ENCODE measurements at regions not wholly inside any gene's neighbourhood (a gene's known extent, or its start where the extent isn't known, plus 50 kb on each side); places are given as distances from the start of the nearest gene placed in this dataset.

DNA sequence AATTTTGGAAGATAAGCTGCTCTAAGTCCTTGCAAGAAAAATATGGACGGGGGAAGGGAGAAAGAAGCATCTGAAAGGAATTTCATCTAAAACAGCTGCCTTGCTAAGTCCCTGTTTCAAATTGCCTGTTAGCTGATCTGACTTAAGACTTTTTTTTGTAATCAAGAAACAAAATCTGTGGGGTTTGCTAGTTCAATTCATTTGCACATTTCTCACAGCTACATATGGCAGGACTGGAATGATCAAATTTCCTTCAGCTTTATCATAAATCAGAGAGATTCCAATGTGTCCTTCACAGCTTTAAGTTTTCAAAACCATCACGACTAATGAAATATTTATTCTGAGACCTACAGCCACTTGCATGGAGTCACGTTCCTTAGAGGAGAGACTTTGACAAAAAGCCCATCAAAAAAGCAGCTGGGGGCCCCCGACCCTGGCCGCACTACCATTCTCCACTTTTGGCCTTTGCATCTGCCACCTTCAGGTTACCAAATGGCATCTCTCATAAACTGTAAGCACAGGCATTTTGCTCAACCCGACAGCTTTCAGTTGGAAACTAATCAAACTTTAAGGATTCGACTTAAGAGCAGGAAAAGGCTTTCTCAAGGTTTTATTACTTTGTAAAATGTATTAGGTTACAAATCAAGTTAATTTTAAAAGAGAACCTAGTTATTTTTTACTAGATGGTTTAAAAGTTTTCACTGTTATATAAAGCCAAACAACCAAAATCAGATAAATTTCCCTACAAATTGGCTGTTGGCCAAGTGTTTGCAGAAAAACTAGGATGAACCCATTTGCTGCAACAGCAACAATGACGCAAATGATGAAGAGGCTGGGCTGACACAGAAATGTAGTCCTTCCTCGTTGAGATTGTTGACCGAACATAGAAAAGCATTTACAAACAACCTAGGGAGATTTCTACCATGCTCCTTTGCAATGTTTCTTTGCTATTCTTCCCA is 100.4 kb upstream of the RND3 start:
- Histone ChIP-seq H3K9me3 (no peaks in the 10 kb centered on the region), H3K27me3 (no peaks in the 10 kb centered on the region), H3K4me1 (no peaks in the 10 kb centered on the region), H3K4me3 (no peak overlapping the region), H3K36me3 (no peaks in the 10 kb centered on the region), H3K27ac (no peak overlapping the region)
- no peak for TF ChIP-seq CTCF (IDR thresholded peaks at IDR 0.05)
- no peak for FAIRE-seq
- no peak for DNase-seq
- 43 to 53% methylated on average over 10 of the region's 10 CpGs for WGBS, 2 donors
- intact Hi-C loops (cut with DNase I) = no loop called here
- no peak for ATAC-seq

DNA sequence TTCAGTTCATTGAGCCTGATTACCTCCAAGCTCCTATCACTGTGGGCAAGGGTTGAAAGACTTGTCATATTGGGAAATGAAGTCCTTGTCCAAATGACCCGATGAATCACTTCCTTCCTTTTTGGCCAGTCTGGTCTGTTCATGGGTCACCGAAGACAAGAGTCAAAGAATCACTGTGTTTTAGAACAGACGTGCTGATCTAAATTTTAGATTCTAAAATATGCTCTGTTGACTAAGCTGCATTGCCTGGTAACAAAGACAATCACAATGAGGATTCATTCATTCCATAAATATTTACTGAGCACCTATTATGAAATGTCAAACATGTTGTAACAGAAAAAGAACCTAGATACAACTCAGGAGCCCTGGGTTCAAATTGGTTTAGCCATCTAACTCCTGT is 99.4 kb upstream of the RND3 start:
- H3K4me3 ChIP-seq = no peak overlapping the region
- no peaks in the 10 kb centered on the region for H3K36me3 ChIP-seq
- no peak for TF ChIP-seq CTCF (IDR thresholded peaks at IDR 0.05)
- no peak overlapping the region for H3K27ac ChIP-seq
- ATAC-seq = peak in 1 of 4 donors; percentile 29
- no peaks in the 10 kb centered on the region for H3K27me3 ChIP-seq
- no peak for DNase-seq
- WGBS, 2 donors = 71 to 72% methylated on average over 3 of the region's 3 CpGs
- no peaks in the 10 kb centered on the region for H3K9me3 ChIP-seq
- intact Hi-C loops (cut with DNase I) = no loop called here
- FAIRE-seq = no peak
- no peaks in the 10 kb centered on the region for H3K4me1 ChIP-seq

DNA sequence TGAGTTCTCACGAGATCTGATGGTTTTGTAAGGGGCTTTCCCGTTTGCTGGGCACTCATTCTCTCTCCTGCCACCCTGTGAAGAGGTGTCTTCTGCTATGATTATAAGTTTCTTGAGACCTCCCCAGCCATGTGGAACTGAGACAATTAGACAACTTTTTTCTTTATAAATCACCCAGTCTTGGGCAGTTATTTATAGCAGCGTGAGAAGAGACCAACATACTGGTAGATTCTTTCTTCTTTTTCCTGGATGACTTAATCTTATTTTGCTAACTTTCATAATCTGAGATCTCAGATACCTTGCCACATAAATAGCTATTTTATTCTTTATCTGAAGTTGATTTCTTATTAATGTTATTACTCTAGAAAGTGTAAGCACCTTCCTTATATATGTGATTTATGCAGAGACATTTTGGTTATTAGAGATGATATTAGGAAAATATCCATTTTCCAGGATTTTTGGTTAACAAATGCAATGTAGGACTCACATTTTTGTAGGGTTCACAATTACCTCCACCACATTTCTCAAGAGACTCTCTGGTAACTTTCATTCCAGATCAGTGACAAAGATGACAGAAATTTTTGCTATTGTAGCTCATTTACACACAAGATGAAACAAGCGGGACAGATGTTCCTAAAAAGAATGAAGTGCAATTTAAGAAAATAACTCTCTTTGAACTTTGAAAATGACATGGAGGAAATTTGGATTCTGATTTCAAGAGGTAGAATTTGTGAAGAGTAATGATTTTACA is 97.9 kb upstream of the RND3 start:
- intact Hi-C loops (cut with DNase I) = no loop called here
- DNase-seq (no peak), FAIRE-seq (no peak), ATAC-seq (no peak)
- Histone ChIP-seq H3K4me1 (no peaks in the 10 kb centered on the region), H3K27me3 (no peaks in the 10 kb centered on the region), H3K9me3 (no peaks in the 10 kb centered on the region), H3K36me3 (no peaks in the 10 kb centered on the region), H3K27ac (no peak overlapping the region), H3K4me3 (no peak overlapping the region)
- WGBS, 2 donors = 70 to 79% methylated on average over 4 of the region's 4 CpGs
- TF ChIP-seq CTCF (IDR thresholded peaks at IDR 0.05) = no peak

DNA sequence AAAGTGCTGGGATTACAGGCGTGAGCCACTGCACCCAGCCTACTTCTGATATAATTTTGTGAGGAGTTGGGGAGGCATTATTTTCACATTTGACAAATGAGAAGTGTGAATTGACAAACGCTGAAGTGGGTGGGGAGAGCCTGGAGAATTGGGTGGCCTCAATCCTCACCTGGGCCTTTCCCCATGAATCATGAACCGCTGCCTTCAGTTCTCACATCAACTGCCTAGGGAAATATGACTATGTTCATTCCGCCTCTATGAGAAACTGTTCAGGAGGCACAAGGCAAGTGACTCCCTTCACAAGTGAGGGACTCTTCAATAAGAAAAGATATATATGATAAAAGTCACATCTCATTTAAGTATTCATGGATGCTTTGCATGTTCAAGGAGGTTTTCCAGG is 96.6 kb upstream of the RND3 start:
- Histone ChIP-seq H3K4me3 (no peak overlapping the region), H3K27ac (no peak overlapping the region), H3K27me3 (no peaks in the 10 kb centered on the region), H3K36me3 (no peaks in the 10 kb centered on the region), H3K4me1 (no peaks in the 10 kb centered on the region), H3K9me3 (no peaks in the 10 kb centered on the region)
- TF ChIP-seq CTCF (IDR thresholded peaks at IDR 0.05) = no peak
- FAIRE-seq = no peak
- DNase-seq = no peak
- WGBS, 2 donors = 74 to 85% methylated on average over 4 of the region's 4 CpGs
- intact Hi-C loops (cut with DNase I) = no loop called here
- ATAC-seq = no peak
